ENCODE measurements at regions not wholly inside any gene's neighbourhood (a gene's known extent, or its start where the extent isn't known, plus 50 kb on each side); places are given as distances from the start of the nearest gene placed in this dataset.

DNA sequence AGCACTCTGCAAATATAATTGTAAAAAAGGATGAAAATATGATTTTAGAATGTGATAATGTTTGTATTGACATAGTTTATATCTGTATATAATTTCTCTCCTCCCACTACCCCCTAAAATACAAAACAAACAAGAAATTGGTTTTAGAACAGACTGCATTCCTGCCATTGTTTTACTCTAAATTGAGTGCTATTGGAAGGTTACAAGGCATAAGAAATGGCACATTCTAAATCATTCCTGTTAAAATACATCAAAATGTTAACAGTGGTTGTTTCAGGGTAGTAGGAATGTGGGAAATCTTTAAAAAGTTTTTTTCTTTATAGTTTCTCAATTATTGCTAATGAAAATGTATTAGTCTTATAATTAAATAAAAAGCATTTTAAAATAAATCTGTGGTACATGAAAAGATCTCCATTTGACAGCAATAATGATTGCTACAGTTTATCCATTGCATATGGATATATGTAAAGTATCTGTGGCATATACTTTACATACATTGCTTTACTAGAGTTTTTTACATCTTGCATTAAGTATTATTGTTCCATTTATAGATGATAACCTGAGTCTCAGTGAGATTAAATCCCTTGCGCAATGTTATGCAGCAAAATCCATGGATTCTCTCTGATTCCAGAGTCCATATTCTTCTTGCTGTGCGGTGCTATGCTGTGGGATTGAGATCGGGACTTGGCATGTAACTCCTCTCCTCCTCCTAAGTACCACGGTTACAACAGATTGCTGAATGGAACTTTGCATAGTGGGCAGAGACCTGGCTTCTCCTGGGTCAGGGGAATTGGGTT is 319.8 kb downstream of the LMO4 start:
- TF ChIP-seq ZFP30 (CRISPR knock-in tag; IDR thresholded peaks at IDR 0.05) (no peak), RARB (CRISPR knock-in tag; IDR thresholded peaks at IDR 0.05) (no peak), GLIS3 (CRISPR knock-in tag; IDR thresholded peaks at IDR 0.05) (no peak), ISL1 (CRISPR knock-in tag; IDR thresholded peaks at IDR 0.05) (no peak), BACH2 (CRISPR knock-in tag; IDR thresholded peaks at IDR 0.05; ENCODE audit: borderline replicate concordance) (no peak)
